ENCODE measurements at regions not wholly inside any gene's neighbourhood (a gene's known extent, or its start where the extent isn't known, plus 50 kb on each side); places are given as distances from the start of the nearest gene placed in this dataset.

DNA sequence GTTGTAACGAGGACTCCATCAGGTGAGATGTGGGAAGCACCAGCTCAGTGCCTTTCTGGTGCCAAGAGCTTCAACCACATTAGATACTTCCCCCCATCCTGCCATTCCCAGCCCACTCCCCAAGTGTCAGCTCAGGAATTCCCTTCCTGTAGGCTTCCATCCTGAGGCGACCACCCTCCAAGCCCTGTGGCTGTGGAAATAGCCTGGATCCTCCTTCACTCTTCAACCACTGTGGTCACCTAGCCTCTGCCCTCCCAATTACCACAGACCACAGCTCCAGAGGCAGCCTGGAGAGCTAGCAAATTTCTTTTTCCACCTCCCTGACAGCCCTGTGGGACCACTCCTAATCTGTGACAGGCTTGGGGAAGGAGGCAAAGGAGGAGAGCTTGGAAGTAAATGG is 219.8 kb upstream of the MAP3K1 start:
- in situ Hi-C loops (cut with HindIII; ENCODE audit: low sequenced_read_pairs): no loop called here

DNA sequence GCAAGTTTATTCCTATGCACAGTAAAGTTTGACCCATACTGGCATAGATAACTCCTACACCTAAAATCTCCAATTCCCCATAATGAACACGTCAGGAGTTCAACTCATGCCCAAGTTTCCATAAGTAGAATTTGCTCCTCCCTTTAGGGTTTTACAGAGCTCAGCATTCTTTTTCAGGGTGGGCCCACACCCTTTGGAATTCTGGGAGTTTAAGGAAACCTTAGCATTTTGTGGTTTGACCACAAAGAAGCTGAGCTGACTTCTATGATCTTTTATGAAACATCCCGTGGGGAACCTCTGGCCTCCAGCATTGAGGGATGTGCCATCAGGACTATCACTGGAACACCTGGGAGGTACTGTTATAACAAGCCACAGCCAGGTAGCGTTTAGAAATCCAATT is 220.6 kb upstream of the MAP3K1 start:
- in situ Hi-C loops (cut with HindIII; ENCODE audit: low sequenced_read_pairs): no loop called here

DNA sequence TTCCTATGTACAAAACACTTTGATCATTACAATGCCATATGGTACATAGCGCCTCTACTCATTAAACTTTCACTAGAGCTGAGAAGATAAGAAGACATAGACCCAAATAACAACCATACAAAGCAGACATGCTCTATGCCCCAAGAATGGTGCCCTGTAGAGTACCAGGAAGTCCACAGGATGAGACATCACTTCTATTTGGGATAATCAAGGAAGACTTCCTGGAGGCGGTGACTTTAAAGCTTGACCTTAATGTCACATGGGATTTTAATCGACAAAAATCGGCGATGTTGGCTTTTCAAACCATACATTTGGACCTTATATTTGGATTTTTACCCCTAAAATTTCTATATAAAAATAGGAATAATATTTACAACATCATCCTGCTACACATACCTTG is 224.3 kb upstream of the MAP3K1 start:
- in situ Hi-C loops (cut with HindIII; ENCODE audit: low sequenced_read_pairs): no loop called here

DNA sequence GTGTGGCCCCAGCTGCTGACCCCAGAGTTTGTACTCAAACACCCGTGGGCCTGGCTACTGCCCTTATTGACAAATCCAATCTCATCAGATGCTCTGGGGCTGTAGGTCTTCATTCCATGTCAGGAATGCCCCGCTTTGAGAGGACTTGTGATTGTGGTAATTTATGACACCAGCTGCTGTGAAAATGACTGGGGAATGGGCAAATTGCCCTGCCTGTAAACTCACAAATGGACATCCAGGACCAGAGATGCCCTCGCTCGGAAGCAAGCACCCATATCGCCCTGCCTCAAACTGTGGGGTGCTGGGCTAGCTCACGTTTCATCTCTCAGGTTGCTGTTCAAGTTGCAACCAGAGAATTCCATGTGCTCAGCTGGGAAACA is 225.9 kb upstream of the MAP3K1 start:
- in situ Hi-C loops (cut with HindIII; ENCODE audit: low sequenced_read_pairs): no loop called here

DNA sequence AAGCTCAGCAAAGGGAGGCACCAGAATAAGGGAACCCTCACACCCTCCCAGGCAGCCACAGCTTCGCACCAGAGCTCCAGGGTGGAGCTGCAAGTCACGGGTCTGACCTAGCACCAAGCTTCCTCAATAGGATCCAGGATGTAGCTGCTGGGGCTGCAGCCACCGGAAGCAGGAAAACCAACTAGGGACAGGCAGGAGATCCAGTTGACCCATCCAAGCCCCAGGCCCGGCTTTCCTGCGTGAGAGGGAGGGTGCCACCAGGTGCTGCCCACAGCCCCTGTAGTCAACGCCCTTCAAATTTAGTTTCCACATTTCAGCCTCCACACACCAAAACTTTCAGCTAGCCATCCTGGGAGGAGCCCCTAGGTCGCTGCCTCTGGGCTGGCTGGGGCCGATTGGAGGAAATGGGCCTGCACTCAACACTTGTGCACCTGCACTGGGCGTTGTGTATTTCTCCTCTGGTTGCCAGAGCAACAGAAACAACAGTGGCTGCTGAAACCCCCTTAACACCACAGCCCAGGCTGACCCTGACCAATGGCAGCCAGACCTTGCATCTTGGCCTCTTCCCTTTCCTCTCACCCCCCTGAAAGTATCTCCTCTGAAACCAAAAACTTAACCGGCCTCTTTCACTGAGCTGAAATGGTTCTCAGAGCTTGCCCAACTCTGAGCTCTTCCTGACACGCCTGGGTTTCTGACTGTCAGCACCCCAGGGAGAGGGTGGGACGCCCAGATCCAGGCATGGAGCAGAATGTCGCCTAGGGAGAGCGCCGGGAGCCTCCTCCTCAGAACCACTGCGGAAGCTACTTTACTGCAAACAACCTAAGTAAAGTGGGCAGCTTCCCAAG is 226.5 kb upstream of the MAP3K1 start:
- in situ Hi-C loops (cut with HindIII; ENCODE audit: low sequenced_read_pairs): no loop called here

DNA sequence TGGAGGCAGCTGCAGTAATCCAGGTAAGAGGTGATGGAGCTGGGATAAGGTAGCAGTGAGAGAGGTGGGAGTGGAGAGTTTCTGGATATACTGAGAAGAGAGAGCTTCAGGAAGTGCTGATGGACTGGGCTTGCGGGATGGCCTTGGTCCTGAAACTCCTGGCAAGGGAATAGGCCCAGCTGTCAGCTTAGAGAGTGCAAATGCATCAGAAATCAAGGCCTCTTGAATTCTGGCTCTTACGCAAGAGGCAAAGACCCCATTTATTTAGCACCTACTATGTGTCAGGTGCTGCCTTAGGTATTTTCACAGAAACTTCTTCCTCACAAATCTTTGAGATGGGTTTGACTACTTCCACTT is 227.2 kb upstream of the MAP3K1 start:
- in situ Hi-C loops (cut with HindIII; ENCODE audit: low sequenced_read_pairs): no loop called here

DNA sequence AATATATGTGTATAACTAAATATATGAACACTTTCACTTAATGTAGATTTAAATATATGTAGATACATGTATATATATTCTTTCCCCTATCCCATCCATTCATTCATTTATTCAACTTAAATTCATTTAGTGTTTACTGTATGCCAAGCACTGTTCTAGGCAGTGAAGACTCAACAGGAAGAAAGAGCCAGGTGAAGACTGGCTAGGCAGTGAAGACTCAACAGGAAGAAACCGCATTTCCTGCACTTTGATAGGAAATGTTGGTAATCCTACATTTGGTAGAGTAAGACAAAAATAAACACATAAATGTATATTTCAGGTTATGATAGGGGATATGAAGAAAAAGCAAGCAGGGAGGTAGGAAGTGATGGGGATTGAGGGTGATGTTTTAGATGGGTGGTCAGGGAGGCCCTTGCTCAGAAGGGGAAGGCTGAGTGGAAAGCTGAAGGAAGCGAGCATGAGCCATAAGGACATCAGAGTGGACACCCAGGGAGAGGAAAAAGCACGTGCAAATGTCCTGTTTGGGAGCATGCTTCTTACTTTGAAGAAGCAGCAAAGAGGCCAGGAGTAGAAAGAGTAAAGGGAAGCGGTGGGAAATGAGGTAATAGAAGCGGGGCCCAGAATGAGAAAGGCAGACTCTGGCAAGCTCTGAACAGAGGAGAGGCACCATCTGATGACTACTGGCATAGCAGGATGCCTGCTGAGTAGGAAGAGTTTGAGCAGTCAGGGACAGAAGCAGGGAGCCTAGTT is 227.8 kb upstream of the MAP3K1 start:
- in situ Hi-C loops (cut with HindIII; ENCODE audit: low sequenced_read_pairs): no loop called here

DNA sequence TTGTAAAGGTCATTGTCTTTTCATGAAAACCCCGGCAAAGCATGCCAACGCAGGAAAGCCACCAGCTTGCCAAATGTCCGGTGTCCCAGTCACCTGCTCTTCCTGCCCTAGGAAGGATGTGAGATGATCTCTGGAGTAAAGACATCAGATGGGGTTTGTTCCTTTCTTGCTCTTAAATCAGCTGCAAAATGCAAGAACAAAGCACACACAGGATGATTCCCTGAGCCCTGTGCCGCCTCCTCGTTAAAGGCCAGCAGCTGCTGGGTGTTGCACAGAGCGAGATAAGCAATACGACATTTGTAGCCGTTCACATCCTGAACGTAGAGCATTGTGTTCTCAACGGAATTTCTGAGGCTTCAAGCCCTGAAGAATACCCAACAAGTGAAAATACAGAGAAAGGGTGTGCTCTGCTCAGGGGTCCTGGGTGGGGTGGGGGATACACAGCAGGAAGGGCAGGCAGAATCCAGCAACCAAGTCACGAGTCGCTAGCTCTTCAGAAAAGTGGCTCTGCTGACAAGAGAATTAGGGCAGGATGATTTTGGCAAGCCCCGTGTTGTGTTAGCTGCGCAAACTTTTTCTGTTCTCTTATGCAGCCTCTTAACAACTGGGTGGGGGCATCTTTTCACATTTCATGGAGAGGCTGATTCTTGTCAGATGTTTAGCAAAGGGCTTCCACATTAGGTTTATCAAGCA is 229.2 kb upstream of the MAP3K1 start:
- in situ Hi-C loops (cut with HindIII; ENCODE audit: low sequenced_read_pairs): no loop called here

DNA sequence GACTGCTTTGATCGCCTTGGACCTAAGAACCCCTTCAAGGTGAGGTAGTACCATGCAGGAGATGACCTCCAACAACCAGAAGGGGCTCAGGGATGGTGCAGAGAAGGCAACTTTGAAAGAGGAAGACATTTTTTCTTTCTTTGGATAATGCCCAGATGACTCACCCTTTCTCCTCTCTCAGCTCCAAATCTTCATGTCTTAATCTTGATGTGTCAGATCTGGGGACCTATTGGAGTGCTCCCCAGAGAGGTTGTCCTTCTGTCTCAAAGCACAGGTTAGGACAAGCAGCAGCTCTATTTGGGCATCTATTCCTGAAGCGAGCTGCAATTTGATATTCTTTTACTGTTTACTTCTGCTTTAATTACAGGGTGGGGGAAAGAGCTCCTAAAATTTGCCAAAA is 229.9 kb upstream of the MAP3K1 start:
- in situ Hi-C loops (cut with HindIII; ENCODE audit: low sequenced_read_pairs): no loop called here

DNA sequence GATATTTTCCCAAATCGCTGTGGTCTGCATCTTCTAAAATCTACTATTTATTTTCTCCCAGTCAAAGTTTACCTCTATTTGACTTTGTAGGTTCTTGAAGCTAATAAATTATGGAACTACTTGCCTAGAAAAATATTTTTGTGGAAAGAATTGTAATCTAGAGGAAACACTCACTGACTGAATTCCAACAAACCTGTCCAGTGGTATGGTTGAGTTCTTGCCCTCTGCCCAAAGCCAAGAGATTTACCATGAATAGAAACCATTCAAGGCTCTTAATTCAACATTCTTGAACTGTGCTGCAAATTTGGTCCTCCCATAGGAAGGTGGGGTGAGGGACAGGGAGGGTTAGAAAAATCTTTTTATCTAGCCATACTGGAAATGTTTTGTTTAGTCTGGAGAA is 233.9 kb upstream of the MAP3K1 start:
- in situ Hi-C loops (cut with HindIII; ENCODE audit: low sequenced_read_pairs): no loop called here

DNA sequence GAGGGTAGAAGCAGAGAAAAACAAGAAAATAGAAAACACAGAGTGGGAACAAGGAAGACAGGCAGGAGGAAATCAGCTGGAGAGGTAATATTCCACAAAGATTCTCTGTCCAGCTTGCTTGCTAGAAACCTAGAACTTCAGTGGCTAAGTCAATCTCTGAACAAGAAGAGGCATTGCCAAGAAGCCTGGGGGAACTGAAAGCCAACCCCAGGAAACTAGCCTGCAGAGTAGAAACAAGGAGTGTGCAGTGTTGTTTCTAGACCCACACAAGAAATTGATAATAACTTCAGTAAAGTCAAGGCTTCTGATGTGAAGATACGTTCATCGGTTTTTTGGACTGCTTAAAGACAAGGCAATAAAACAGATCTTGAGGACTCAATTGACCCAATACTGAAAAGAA is 234.5 kb upstream of the MAP3K1 start:
- in situ Hi-C loops (cut with HindIII; ENCODE audit: low sequenced_read_pairs): no loop called here

DNA sequence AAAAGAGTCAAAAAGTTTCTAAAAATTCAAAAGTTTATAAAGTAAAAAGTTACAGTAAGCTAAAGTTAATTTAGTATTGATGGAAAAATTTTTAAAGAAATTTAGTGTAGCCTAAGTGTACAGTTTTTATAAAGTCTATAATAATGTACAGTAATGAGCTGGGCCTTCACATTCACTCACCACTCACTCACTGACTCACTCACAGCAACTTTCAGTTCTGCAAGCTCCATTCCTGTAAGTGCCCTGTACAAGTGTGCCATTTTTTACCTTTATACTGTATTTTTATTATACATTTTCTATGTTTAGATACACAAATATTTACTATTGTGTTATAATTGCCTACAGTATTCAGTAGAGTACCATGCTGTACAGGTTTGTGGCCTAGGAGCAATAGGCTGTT is 239.5 kb upstream of the MAP3K1 start:
- in situ Hi-C loops (cut with HindIII; ENCODE audit: low sequenced_read_pairs): no loop called here

DNA sequence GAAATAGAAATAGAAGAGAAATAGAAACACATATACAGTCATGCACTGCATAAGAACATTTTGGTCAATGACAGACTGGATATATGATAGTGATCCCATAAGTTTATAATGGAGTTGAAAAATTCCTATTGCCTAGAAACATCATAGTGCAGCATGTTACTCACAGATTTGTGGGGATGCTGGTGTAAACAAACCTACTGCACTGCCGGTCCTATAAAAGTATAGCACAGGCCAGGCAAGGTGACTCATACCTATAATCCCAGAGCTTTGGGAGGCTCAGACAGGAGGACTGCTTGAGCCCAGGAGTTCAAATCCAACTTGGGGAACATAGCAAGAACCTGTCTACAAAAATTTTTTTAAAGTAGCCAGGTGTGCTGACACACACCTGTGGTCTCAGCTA is 240.6 kb upstream of the MAP3K1 start:
- in situ Hi-C loops (cut with HindIII; ENCODE audit: low sequenced_read_pairs): no loop called here

DNA sequence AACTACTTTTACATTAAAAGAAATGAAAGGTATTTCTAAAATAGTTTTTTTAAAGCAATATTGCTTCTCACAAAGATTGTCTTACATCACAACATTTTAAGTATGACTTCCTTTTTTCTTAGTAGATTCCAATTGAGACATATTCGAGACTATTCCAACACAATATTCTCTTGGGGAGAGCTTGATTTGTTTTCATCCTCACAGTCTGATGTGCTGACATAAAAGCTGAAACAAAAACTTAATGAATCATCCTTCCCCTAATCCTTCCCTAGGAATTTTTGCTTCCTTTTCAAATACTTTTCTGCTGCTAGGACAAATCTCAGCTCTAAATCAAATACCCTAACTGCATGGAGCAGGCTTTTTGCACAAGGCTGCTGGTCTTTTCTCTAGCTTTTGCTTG is 245.8 kb upstream of the MAP3K1 start:
- in situ Hi-C loops (cut with HindIII; ENCODE audit: low sequenced_read_pairs): no loop called here

DNA sequence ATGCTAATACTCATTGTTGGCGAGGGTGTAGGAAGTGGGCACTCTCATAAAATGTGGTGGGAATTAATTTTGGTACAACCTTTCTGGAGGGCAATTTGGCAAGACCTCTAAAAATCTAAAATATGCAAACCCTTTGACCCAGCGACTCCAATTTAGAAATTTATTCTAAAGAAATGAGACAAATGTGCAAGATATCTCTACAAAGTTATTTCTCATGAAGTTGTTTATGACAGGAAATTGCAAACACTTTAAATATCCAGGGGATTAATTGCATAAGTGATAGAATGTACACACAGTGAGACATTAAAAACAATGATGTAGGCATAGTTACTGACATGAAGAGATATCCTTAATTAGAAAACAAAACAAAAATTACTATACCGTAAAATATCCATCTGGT is 246.3 kb upstream of the MAP3K1 start:
- in situ Hi-C loops (cut with HindIII; ENCODE audit: low sequenced_read_pairs): no loop called here

DNA sequence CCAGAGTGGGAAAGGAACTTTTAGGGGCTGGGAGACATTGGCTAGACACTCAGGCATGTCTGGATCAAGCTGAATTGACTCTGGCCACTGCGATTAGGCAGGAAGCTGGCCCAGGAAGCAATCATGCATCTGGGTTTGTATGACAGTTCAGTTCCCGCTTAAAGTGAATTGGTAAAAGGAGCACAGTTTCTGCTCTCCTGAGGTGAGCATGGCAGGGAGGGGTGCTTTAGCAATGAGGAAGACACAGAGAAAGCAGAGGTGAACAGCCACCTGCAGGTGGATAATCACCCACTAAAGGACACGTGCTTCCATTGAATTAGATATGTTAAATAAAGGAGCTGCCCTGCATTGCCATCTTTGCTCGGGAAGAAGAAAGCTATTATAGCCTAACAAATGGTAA is 248.1 kb upstream of the MAP3K1 start:
- in situ Hi-C loops (cut with HindIII; ENCODE audit: low sequenced_read_pairs): no loop called here

DNA sequence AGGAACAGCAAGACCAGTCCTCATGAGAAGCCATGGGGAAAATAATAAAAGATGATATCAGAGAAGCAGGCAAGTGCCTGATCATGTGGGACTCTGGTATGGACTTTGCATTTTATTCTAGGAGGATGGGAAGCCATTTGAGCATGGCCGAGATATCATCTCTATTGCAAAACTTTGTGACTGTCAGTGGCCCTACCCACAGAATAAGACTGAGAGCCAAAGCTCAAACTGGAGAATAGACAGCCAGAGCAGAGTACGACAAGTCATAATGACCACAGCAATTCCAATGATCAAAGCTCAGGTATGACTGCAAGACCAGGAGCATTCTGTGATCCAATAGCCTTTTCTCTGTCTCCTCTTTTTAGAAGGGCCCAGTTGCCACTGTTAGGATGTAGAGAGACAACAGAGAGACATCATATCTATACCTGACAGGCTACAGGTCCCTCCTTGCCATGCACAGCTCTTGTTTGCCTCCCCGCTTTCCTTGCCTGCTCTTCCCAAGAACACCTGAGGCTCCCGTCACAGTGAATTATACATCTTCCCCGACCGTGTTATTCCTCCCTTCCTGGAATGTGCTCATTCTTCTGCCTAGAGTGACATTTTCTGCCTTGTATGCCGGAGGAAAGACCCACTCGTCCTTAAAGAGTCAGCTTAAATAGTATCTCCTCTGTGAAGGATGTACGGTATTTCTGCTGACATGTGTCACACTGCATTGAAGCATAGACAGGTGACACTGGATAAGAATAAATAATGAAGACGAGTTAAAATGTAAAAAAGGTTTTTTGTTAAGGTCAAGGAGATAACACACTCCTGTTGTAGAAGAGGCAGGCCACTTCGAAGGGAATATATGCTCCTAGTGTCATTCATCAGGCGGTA is 248.7 kb upstream of the MAP3K1 start:
- in situ Hi-C loops (cut with HindIII; ENCODE audit: low sequenced_read_pairs): no loop called here

DNA sequence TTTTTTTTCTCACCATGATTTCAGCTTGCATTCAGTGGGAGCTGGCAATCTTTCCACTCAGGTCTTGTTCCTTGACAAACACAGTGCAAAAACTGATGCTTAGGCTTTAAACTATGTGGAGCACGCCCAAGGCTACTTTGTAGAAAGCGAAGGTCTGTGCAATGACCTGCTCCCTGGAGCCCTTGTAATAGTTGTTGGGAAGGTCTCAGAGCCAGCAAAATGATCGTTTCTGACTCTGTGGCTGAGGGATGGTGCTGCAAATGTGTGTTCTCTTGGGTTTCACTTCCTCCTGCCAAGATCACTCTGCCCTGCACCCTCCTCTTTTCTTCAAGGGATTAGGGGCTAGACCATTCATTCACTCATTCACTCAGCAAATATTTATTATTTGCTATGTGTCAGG is 249.7 kb upstream of the MAP3K1 start:
- in situ Hi-C loops (cut with HindIII; ENCODE audit: low sequenced_read_pairs): no loop called here

DNA sequence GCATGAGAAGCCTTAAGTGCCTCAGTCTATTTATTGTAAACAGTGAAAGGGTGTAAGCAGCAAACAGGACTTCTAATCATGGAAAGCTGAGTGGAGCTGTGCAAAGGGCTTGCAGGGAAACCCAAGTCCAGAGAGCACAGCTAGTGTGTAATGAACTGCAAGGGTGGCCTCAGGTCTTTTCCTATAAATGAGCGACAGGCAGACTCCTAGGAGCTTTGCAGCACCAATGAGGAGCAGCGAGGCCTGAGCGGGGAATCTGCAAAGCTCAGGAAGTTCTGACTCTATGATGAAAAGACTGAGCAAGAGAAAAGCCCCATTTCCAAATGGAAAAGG is 250.1 kb upstream of the MAP3K1 start:
- in situ Hi-C loops (cut with HindIII; ENCODE audit: low sequenced_read_pairs): no loop called here

DNA sequence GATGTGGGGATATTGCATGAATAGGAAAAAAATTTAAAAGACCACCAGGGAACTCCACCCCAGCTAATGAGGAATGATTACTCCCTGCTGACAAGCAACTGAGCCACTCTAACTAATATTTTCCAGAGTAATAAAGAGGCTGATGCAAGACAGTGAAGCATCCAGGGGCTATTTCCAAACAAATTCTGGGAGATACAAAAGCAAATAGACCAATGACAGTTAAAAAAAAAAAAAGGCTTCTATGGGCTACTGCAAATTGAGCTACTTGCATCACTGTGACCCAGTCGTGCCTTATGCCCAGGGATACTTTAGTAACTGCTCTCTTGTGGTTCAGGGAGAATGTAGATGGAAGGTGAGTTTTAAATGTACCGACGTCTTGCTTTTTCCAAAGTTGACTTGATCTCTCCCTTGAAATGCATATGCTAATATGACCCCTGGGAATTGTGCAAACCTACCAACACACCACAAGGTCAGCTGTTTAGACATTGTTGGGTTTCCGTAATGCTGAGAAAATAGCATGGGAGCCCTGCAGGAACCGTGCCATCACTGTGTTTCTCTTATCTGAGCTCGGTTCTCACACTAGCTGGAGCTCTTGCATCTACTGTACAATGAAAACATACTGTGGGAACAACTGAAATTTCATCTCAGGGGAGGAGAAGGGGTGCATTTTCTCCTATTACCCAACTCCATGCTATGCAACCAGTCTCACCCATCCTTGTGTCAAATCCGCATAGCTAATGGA is 250.6 kb upstream of the MAP3K1 start:
- in situ Hi-C loops (cut with HindIII; ENCODE audit: low sequenced_read_pairs): no loop called here

DNA sequence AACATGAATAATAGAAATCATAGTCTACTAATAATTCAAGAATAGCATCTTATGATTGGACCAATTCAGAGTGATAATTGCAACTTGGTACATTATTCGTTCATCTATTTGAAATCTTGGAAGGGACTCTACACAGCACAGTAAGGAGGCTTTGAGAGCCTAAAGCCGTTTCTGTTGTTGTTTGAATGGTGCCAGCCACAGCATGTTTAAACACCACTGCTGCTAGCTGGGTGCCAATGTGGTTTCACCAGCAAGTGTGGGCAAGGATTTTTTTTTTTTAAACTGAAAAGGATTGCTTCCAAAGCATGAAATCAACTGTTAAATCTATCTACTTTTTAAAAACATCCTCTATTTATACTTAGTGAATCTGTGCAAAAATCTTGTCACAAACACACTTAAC is 253.9 kb upstream of the MAP3K1 start:
- in situ Hi-C loops (cut with HindIII; ENCODE audit: low sequenced_read_pairs): no loop called here
